ENCODE measurements at regions not wholly inside any gene's neighbourhood (a gene's known extent, or its start where the extent isn't known, plus 50 kb on each side); places are given as distances from the start of the nearest gene placed in this dataset.

DNA sequence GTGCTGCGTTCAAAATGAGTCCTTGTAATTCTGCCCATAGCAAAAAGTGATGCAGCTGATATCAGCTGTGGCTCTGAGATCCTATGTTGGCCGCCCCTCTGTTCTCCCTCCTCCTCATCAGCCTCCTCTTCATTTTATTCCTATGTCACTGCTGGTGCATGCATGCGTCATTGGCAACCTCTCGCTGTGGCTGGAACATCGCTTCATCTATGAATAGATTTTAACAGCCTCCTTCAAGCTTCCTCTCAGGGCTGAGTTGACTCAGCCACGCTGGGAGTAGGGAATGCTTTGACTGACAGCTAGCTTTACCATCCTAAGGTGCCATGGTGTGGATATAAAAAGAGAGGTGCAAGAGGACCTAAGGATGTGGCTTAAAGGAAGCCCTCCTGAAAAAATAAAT lies 303.5 kb downstream of the PLK2 start:
- no peak for DNase-seq (ENCODE audit: low read depth, low spot score)

DNA sequence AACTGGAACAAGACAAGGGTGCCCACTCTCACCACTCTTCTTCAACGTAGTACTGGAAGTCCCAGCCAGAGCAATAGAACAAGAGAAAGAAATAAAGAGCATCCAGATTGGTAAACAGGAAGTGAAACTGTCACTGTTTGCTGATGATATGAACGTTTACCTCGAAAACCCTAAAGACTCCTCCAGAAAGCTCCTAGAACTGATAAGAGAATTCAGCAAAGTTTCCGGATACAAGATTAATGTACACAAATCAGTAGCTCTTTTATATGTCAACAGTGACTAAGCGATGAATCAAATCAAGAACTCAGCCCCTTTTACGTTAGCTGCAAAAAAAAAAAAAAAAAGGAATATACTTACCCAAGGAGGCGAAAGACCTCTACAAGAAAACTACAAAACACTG lies 306.6 kb downstream of the PLK2 start:
- no peak for DNase-seq (ENCODE audit: low read depth, low spot score)

DNA sequence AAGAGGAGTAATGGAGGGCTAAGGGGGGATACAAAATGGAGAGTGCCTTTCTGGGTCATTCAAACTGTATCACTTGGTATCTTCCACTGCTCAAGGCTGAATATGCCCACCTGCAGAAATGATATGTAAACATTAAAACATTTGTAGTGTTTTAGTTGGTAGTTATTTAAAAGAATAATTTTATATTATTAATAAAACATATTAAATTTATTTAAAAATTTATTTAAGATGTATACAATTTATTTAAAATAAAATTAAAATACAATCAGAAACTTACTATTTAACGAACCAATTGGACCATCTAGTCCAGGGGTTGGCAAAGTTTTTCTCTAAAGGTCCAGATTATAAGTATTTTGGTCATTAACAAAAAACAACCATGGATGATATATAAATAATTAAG lies 308.5 kb downstream of the PLK2 start:
- DNase-seq (ENCODE audit: low read depth, low spot score), result no peak

DNA sequence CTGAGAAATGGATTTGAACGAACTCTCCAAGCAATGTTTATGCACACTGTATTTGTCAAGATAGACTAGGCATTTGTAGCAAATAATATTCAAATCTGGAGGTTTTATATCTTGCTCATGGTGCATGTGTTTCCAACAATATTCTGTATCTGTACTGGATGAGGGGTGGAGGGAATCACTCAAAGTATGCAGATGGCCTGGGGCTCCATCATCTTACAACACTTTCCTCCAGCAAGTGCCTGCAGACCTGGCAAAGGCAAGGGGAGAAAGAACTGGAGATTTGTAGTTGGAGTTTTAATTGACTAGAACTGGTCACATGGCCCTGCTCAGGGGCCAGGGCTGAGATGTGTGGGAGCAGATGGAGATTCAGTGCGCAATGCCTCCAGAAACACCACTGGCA lies 309.0 kb downstream of the PLK2 start:
- DNase-seq (ENCODE audit: low read depth, low spot score), result no peak

DNA sequence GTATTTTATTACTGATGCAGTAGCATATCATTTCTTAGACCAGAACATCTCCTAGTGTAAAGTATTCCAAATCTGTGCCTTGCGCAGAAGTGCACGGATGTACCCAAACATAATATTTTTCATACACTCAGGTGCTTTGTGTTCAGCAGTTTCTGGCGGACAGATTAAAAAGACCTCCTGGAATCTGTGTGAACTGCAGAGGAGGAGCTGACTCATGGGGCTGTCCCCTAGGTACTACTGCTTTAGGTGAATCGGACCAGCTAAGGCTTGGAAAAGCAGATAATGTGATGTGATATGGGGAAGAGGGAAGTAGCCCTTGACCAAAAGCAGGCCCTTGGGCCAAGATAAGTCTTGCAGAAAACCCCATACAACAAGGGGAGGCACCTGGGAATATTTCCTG lies 310.1 kb downstream of the PLK2 start:
- DNase-seq (ENCODE audit: low read depth, low spot score), result no peak

DNA sequence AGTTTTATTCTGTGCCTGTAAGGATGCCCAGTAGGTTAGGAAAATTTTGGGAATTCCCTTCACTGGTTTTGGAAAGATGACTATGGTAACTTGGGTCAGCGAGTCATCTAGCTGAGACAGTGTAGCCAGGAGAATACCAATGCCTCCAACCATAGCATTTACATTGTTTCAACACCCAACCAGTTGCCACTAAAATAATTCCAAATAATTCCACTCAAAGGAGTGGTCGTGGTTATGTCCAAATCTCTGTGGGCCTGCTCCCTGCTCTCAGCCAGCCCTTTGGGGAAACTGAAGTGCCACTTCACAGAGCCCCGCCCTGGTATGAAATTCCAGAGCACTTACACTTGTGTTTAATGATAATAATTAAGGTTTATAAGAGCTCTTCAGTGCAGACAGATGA lies 310.5 kb downstream of the PLK2 start:
- DNase-seq (ENCODE audit: low read depth, low spot score), result no peak

DNA sequence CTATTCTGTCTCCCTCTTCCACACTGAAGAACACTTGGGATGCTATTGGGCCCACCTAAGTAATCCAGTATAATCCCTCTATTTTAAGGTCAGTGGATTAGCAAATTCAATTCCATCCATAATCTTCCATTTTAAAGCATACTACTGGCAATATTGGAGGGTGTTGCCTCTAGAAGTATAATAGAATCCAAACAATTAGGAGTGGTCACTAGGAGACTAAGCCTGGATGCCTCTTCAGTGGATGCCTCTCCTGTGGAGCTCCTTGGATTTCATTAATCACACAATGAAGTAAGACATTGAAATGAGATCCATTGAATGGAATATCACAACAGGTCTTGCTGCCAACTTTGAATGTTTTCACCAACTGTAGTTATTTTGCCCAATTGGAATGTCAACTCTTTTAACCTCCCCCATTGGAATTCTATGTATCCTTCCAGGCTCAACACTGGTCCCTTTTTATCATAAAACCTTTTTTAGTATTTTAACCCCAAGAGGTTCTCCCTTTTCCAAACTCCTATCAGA lies 311.6 kb downstream of the PLK2 start:
- no peak for DNase-seq (ENCODE audit: low read depth, low spot score)

DNA sequence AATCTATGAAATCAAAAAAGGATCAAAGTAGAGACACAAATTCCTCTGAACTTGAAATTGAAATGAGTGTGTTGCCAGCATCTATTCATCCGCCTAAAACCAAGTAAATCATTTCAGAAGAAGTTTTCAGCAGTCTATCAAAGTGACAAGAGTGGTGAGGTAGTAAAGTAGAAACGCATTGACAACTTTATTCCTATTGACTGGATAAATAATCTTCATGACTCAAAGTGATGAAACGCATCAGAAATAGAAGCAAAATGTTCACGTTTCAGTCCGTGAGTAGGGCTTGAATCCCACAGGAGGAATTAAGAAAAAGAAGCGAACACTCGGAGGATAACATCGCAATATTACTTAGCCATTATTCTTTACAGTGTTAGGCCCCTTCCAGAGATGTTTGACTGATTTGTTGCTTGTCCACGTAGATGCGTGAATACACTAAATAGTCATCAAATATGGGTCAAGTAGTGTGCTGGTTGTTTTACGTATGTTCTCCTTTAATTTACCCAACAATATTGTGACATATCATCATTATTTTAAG lies 314.4 kb downstream of the PLK2 start:
- no peak for DNase-seq (ENCODE audit: low read depth, low spot score)

DNA sequence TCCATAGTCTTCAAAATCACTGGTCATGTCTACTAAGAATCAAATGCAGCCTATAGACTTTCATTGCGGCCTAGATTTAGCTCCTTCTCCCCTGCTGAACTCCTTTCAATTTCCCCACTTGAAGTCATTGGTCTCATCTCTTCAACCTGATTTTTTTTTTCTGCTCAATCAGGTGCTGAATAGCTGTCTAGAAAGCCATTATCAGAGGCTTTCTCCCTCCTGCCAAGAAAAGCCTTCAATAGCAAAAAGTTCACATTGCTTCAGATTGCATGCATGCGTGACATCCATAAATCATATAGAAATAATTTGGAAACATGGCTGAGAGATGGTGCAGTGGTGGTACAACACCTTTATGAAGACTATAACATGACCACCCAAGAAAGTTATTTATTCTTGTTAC lies 316.2 kb downstream of the PLK2 start:
- no peak for DNase-seq (ENCODE audit: low read depth, low spot score)

DNA sequence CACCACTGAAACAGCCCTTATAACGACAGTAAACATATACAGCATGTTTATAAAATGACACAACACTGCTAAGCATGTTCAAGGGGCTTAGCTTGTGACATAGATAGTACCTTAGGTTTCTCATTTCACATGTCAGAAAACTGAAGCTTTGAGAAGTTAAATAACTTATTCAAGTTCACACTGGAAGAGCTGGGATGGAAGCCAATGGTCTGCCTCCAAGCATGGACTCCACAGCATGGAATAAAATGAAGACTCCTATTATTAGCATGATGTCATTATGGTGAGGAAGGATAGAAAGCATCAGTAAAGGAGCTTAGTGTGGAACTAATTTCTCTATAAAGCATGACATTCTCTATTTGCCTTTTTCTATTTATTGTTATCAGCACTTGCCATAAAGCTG lies 316.7 kb downstream of the PLK2 start:
- DNase-seq (ENCODE audit: low read depth, low spot score), result no peak

DNA sequence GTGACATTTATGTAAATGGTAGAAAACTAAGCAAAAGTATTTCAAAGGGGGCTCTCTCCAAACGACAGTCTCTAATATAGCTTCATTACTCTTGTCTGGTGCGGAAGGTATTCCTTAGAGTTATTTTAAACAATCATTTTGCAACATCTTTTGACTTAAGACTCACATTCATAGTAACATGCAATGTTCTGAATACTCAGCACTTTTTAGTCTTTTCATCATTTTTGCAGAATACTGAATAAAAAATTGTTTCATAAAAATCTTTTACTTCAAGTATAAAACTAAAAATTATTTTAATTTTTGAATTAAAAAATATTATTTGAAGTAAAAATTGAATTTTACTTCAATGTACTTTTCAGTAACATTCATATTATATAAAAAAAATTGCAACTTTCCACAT lies 321.1 kb downstream of the PLK2 start:
- no peak for DNase-seq (ENCODE audit: low read depth, low spot score)

DNA sequence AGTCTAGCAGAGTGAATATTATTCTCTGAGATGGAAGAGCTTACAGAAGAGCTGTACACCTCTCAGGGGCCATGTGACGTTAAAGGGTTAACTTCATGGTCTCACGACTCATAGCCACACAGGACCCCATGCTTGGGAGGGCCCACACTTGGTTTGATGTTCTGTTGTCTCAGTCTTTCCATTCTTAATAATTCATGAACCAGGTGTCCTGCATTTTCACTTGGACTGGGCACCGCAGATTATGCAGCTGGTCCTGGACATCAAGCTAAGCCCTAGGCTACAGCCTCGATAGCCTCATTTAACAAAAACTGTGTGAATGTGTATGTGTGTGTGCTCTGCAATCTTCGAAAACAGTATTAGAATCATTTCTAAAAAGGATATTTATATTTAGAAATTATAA lies 323.5 kb downstream of the PLK2 start:
- DNase-seq (ENCODE audit: low read depth, low spot score), result no peak

DNA sequence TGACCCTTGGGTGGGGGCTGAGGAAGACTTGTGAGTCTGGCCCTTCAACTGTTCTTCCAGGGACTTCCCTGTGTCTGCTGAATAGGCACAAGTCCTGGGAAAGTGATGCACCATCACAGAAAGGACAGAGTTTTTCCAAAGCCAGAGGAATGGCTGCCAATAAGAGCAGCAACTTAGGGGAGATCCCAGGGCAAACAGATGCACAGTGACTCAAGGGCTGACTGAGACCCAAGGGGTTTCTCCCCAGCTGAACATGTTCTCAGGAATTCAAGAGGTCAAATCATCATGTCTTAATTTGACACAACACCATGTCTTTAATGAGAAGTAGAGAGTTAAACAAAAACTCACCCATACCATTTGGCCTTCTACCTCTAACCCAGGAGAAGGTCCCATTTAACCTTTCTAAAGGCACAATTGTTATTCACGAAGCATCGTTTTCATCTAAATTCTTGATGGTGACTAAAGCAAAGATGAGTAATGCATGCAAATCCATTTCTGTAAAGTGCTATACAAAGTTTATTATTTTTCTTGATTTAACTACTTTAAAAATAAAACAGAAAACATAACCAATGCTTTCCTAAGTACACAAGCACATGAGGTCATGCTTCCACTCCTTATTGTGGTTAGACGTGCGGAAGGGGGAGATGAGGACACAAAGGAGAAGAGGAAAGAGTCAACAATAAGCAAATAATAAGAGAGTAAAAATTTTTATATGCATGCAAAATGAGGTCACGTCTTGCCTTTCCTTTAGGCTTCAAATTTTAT lies 324.1 kb downstream of the PLK2 start:
- no peak for DNase-seq (ENCODE audit: low read depth, low spot score)

DNA sequence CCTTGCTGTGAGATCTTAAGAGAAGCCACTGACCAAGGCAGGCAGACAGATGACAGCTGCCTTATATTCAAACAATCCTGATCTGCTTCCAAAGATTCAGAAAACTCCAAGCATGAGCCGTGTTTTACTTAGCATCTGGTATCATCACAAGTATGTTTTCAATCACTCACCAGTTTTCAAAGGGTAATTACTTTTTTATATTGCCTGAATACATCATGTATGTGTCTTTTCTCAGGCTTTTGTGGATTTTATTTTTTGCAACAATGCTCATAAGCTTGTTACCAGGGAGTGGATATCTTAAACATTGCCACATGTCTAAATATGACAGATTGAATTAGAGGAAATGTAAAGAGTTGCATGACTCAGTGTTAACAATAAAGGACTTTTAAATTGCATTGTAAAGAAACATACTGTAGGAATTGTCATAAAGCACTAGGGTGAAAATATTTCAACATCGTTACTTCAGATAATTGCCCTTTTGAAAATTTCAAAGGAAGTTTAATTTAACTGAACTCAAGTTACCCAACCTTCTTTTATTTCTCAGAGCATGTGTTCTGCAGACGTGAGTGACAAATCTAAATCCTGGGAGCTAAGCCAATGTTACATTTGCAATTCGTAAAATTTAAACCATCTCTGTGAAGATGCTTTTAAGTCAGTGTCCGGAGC lies 326.1 kb downstream of the PLK2 start:
- no peak for DNase-seq (ENCODE audit: low read depth, low spot score)

DNA sequence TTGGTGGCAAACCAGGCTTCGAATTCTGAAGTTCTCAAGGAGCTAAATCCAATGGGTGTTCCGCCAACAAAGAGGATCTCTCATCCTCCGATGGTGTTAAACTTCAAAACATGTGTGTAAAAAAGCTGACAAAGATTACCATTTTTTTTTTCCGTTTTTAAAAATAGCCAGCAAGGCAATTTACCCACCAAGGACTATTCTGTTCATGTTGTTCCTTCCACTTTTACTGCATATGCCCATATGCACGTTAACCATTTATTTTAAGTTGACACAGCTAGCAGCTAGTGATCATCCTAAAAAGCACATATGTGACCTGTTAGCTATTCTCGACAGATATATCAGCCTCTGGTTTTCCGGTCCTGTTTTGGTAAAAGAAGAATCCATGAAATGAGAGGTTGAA lies 326.7 kb downstream of the PLK2 start:
- no peak for DNase-seq (ENCODE audit: low read depth, low spot score)

DNA sequence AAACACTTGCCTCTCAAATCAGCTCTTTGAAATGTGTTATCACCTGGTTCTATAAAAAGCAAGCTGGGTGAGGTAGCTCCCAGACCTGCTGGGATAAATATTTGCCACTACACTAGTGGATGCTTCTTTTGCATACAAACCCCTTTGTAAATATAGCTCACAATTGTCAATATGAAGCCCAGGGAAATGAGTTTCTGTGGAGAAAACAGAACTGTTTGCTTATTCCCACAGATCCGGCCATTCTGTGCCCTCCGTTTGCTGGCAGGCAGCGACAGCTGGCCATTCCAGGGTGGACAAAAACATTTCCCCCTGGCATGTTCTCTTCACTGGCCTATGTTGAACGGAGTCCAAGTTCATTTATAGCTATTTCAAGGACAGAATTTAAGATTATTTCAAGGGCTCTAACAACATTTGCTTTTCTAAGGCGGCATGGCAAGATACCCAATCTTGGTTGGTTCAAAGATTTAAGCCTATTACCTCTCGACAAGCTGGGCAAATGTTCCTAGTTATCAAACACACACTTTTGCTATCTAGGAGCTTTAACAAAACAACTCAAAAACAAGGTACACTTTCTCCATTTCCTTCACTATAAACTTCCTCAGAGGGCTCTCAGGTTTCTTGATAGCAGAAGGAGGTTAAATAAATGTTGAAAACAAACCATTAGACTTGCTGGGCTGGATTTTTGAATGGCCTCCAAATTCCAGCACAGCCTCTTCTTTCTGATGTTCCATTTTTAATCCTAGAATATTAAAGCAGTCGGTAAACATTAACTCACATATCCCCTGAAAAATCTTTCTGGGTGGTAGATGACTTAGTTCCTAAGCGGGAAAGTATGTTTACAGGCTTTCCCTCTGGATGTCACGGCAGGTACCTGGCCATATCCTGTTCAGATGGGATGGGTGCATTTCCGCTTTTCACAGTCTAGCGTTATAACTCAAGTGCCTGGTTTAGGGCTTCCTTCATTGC lies 332.3 kb downstream of the PLK2 start:
- no peak for DNase-seq (ENCODE audit: low read depth, low spot score)

DNA sequence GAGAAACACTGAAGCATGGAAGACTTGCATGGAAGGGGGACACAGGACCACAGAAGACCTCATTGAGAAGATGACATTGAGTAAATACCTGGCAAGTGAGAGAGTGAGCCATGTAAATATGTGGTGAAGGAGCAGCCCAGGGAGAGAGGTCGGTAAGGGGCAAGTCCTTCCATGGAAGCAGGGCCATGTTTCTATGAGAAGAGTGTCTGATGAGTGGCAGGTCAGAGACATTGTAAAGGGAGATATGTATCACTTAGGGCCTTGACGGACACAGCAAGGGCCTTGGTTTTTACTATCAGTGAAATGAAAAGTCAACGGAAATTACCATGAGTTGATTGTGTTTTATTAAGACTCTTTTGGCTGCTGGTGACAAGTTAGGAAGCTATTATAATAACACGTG lies 336.4 kb downstream of the PLK2 start:
- DNase-seq (ENCODE audit: low read depth, low spot score), result no peak

DNA sequence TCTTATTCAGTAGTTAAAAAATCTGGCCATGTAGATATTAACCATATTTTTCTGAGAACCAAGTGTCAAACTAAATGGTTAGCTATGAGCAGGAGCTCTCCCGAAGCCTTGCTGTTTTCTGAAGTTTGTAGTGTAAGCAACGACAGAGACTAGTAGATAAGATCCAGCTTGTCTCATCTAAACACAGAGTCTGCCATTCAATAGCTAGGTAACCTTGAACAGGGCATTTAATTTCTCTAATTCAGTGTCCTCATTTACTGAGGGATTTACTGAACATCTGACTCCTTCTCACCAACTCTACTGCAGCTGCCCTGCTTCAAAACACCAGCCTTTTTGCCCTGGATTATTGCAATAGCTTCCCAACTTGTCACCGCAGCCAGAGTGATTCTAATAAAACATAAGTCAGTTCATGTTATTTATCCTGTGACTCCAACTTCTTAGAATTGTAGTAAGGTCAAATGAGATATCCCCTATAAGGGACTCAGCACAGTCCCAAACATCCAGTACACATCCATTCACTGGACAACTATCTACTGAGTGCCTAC lies 337.0 kb downstream of the PLK2 start:
- no peak for DNase-seq (ENCODE audit: low read depth, low spot score)

DNA sequence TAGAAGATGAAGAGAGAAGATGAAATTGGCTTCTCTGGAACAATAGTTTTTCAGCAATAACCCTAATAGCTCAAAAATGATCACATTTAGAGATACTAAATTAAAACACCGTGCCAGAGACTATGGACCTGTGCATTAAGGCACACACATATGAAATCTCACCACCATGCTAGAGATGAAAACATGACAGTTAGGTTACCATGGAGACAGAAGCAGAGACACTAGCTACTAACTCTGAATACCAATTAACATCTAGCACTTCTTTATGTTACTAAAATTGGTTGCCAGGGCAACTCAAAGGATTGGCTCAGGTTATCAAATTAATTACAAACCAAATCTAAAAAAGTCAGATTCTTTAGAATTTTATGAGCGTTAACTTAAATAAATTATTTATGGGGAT lies 337.7 kb downstream of the PLK2 start:
- DNase-seq (ENCODE audit: low read depth, low spot score), result no peak

DNA sequence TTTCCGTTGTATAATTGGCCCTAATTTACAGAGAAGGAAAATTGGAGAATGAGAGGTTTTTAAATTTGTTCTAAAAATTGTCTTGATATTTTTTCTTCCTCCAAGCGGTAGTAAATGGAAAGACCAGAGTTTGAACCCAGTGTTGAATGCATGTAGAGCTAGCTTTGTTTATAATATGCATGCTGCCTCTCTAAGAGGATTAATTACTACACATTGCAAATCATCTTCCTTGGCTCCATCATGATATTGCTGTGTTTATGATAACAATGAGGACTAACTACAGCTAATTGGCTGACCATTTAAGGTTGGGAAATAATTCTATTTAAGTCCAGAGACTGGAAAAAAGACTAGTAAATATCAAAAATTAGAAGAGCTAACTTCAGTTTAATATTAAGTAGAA lies 338.5 kb downstream of the PLK2 start:
- no peak for DNase-seq (ENCODE audit: low read depth, low spot score)

DNA sequence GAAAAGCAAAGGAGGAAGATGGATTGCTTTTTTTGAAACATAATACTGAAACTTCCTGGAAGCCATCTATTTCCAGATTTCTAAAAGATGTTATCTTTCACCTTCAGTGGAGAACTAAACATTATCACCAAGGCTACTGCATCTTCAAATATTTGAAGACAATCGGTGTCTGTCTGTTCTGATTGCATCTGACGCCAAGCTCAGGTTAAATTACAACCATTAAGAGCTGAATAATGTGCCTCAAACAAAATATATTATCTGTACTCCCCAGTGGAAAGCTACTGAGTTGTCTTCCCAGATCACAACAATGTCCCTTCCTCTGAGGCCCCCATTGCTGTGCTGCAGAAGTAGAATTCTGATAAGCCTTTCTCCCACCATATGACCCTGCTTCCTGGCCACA lies 342.3 kb downstream of the PLK2 start:
- no peak for DNase-seq (ENCODE audit: low read depth, low spot score)

DNA sequence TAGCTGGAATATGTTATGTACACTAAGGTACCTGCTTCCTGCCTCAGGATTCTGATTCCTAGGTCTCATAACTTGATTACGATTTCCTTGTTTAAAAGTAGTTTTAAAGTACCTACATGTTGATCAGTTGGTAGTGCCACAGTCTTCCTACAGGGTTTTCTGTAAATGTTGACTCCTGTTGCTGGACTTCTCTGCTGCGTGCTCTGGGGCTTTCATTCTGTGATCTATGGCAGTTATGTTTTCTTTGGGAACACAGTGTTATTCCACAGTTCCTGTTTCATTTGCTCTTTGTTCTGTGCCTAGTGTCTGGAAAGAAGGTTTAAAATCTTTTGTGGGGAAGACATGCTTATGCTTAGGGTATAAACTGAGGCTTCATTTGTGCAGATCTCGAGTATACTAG lies 343.5 kb downstream of the PLK2 start:
- DNase-seq (ENCODE audit: low read depth, low spot score), result no peak

Data from ELF-1 (cell line).